Fibroblast of peridontal ligament (primary cell): ENCODE measurements at regions not wholly inside any gene's neighbourhood (a gene's known extent, or its start where the extent isn't known, plus 50 kb on each side); places are given as distances from the start of the nearest gene placed in this dataset.
"Not testable (repeated sequence)": the region's sequence is repeated elsewhere in the genome, so short reads cannot be mapped to it uniquely, and the experiment has no call there.

Experiments used
- DNase-seq: peaks from one replicate; pipeline ENCODE4 v3.0.0-alpha.2; 2010; ENCODE audit errors: extremely low read depth

- not testable (repeated sequence) for DNase-seq
Measured at GRCh38 chr4:22630161-22630975, 62.4 kb upstream of the GBA3 start.

- DNase-seq = not testable (repeated sequence)
Measured at GRCh38 chr4:22631167-22631566, 61.6 kb upstream of the GBA3 start.

GRCh38 chr4:22634541-22635181 is 58.1 kb upstream of the GBA3 start:
- no peak for DNase-seq

GRCh38 chr4:22635182-22635549 is 57.6 kb upstream of the GBA3 start:
- DNase-seq = not testable (repeated sequence)

GRCh38 chr4:22635692-22636091 is 57.0 kb upstream of the GBA3 start:
- DNase-seq = no peak

GRCh38 chr4:22637306-22637705 is 55.4 kb upstream of the GBA3 start:
- DNase-seq = no peak
